NCI-H345 treated with DMSO at 0.1 percent for 48 hours (cell line): ENCODE measurements at regions not wholly inside any gene's neighbourhood (a gene's known extent, or its start where the extent isn't known, plus 50 kb on each side); places are given as distances from the start of the nearest gene placed in this dataset.
"Not testable (repeated sequence)": the region's sequence is repeated elsewhere in the genome, so short reads cannot be mapped to it uniquely, and the experiment has no call there.

Experiments used
- DNase-seq: peaks from one replicate; lab custom pipeline; 2025; ENCODE audit not compliant: unreplicated experiment; lab: John Stamatoyannopoulos, UW

GRCh38 chr15:92751528-92751927, 96.0 kb upstream of the FAM174B start:
- DNase-seq, result no peak

- DNase-seq, result no peak
These were observed 98.0 kb upstream of the FAM174B start for GRCh38 chr15:92753591-92753990.

GRCh38 chr15:92763459-92763858, 107.9 kb upstream of the FAM174B start:
- no peak for DNase-seq

GRCh38 chr15:92768131-92768530, 112.6 kb upstream of the FAM174B start:
- not testable (repeated sequence) for DNase-seq

GRCh38 chr15:92770641-92771040, 115.1 kb upstream of the FAM174B start:
- no peak for DNase-seq

GRCh38 chr15:92772061-92772460, 116.5 kb upstream of the FAM174B start:
- no peak for DNase-seq

GRCh38 chr15:92772626-92773244, 117.2 kb upstream of the FAM174B start:
- DNase-seq, result no peak

GRCh38 chr15:92773340-92773739, 117.8 kb upstream of the FAM174B start:
- no peak for DNase-seq

GRCh38 chr15:92779874-92780273, 120.2 kb upstream of the CHD2 start:
- DNase-seq, result no peak

- DNase-seq, result no peak
These were observed 119.3 kb upstream of the CHD2 start for GRCh38 chr15:92780843-92781242.

GRCh38 chr15:92781925-92782453, 118.1 kb upstream of the CHD2 start:
- DNase-seq, result no peak

GRCh38 chr15:92787116-92787515, 113.0 kb upstream of the CHD2 start:
- DNase-seq, result no peak

- DNase-seq, result no peak
These were observed 111.9 kb upstream of the CHD2 start for GRCh38 chr15:92788196-92788595.

- DNase-seq, result not testable (repeated sequence)
These were observed 111.3 kb upstream of the CHD2 start for GRCh38 chr15:92788793-92789192.

GRCh38 chr15:92796161-92796611, 103.9 kb upstream of the CHD2 start:
- DNase-seq, result no peak

- DNase-seq, result peak; percentile 50
These were observed 102.7 kb upstream of the CHD2 start for GRCh38 chr15:92797168-92798052.

- no peak for DNase-seq
These were observed 100.1 kb upstream of the CHD2 start for GRCh38 chr15:92800013-92800412.

- not testable (repeated sequence) for DNase-seq
These were observed 99.6 kb upstream of the CHD2 start for GRCh38 chr15:92800416-92801055.

GRCh38 chr15:92801056-92801773, 98.9 kb upstream of the CHD2 start:
- not testable (repeated sequence) for DNase-seq

- DNase-seq, result no peak
These were observed 98.2 kb upstream of the CHD2 start for GRCh38 chr15:92801774-92802464.
